Chondrocyte (in vitro differentiated cells): ENCODE measurements at regions not wholly inside any gene's neighbourhood (a gene's known extent, or its start where the extent isn't known, plus 50 kb on each side); places are given as distances from the start of the nearest gene placed in this dataset.

Source experiments
- DNase-seq: peaks from one replicate; pipeline ENCODE4 v3.0.0; 2021; ENCODE audit warnings: mixed read lengths, low spot score
- H3K27ac Mint-ChIP-seq: one replicate; pipeline ENCODE4 v1.8.0; 2021; ENCODE audit warnings: mild to moderate bottlenecking, moderate library complexity, mixed read lengths; ENCODE audit not compliant: unreplicated experiment
- H3K27me3 Mint-ChIP-seq: 2 replicates; pipeline ENCODE4 v1.8.0; 2021; ENCODE audit warnings: low read depth, mixed read lengths
- H3K36me3 Mint-ChIP-seq: 2 replicates; pipeline ENCODE4 v1.8.0; 2021; ENCODE audit warnings: low read depth, mixed read lengths
- H3K4me1 Mint-ChIP-seq: 2 replicates; pipeline ENCODE4 v1.8.0; 2021; ENCODE audit warnings: low read depth, mild to moderate bottlenecking, mixed read lengths
- H3K4me3 Mint-ChIP-seq: one replicate; pipeline ENCODE4 v1.8.0; 2021; ENCODE audit warnings: mild to moderate bottlenecking, moderate library complexity, mixed read lengths; ENCODE audit not compliant: unreplicated experiment
- H3K9me3 Mint-ChIP-seq: 2 replicates; pipeline ENCODE4 v1.8.0; 2021; ENCODE audit warnings: low read depth, mixed read lengths
- TF ChIP-seq, protein P1 (sequence below): fragments of 200-600 bp; sonication (generic); IDR thresholded peaks from 2 replicates; pipeline ENCODE4 v1.5.0; 2021; ENCODE audit warnings: antibody characterized with exemption, mild to moderate bottlenecking, moderate library complexity

DNA sequence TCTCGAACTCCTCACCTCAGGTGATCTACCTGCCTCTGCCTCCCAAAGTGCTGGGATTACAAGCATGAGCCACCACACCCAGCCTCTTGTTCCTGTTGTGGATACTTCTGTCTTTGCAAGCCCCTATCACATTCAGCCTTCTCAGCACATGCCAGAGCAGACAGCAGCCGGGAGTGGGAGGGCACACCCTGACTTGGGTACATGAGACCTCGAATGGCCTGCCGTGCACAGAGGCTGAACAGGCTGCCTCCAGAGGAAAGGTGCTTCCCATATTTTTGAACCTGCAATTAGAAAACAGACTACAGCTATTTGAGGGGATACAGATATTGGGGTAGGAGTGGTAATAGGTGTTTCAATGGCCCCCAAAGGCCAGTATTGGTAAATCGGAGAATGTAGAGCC, 307.3 kb upstream of the DIO3 start:
- Mint-ChIP-seq H3K27me3 (peaks cover 47% of the 10 kb centered on the region), H3K4me1 (no peaks in the 10 kb centered on the region), H3K4me3 (no peak overlapping the region), H3K27ac (no peak overlapping the region), H3K9me3 (no peaks in the 10 kb centered on the region), H3K36me3 (no peaks in the 10 kb centered on the region)
- DNase-seq = no peak
- TF ChIP-seq, protein P1, sequence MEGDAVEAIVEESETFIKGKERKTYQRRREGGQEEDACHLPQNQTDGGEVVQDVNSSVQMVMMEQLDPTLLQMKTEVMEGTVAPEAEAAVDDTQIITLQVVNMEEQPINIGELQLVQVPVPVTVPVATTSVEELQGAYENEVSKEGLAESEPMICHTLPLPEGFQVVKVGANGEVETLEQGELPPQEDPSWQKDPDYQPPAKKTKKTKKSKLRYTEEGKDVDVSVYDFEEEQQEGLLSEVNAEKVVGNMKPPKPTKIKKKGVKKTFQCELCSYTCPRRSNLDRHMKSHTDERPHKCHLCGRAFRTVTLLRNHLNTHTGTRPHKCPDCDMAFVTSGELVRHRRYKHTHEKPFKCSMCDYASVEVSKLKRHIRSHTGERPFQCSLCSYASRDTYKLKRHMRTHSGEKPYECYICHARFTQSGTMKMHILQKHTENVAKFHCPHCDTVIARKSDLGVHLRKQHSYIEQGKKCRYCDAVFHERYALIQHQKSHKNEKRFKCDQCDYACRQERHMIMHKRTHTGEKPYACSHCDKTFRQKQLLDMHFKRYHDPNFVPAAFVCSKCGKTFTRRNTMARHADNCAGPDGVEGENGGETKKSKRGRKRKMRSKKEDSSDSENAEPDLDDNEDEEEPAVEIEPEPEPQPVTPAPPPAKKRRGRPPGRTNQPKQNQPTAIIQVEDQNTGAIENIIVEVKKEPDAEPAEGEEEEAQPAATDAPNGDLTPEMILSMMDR = no peak

DNA sequence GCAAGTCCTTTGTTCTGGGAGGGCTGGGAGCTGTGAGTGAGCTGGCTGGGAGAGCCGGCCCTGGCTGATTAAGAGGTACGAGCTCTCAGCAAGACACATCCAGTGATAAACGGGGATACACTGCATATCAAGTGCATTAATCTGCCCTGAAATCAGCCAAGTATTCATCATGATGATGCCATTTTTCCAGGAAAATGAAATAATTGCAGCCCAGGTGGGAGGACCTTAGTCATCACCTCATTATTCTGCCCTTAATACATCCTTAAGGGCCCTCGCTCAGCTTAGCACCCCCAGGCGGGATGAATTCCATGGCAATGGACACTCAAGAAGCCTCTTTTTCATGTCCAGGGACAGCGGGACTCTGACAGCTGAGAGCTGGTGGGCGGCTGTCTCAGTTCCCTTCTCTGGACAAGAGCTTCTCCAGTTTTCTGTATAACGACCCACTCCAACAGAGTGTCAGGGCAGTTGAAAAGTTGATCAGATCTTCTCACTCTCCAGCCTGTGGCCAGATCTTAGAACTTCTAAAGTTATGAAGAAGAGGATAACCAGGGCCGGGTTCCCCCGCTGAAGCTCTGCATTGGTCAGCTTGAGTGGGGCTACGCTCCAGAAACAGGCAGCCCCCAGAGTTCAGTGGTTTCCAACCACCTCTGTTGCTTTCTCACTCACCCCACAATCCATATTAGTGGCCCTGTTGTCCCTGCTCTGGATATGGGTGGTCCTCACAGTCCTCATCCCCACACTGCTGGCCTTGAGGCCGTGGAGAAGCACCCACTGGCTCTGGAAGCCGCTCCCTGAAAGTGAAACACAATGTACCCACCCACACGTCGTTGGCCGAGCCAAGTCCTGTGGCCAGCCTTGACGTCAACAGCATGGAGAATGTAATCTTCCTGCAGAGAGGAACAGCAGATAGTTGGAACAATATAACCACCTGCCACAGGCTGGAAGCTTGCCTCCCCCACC, 306.2 kb upstream of the DIO3 start:
- no peak for DNase-seq
- Mint-ChIP-seq H3K27me3 (peaks cover 50% of the 10 kb centered on the region), H3K27ac (no peak overlapping the region), H3K9me3 (no peaks in the 10 kb centered on the region), H3K4me1 (no peaks in the 10 kb centered on the region), H3K4me3 (no peak overlapping the region), H3K36me3 (no peaks in the 10 kb centered on the region)
- TF ChIP-seq, protein P1 = no peak

DNA sequence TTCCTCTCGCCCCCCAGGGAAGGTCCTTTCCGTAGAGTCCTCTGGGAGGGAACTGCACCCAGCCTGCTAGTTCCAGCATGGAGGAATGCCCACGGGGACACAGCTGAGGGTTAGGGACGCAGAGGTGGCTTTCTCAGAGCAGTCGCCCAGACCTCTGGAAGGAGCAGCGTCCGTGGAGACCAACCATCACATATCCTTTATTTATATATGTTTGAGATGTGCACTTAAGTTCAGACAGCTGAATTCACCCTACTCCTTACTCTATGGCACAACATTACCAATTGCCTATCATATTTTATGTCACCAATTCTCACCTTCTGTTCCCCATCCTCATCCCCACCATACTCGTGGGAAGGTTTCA, 305.6 kb upstream of the DIO3 start:
- DNase-seq = no peak
- H3K9me3 Mint-ChIP-seq = no peaks in the 10 kb centered on the region
- H3K27me3 Mint-ChIP-seq = peaks cover 55% of the 10 kb centered on the region
- H3K36me3 Mint-ChIP-seq = no peaks in the 10 kb centered on the region
- TF ChIP-seq, protein P1 = no peak
- no peaks in the 10 kb centered on the region for H3K4me1 Mint-ChIP-seq
- no peak overlapping the region for H3K4me3 Mint-ChIP-seq
- H3K27ac Mint-ChIP-seq = no peak overlapping the region

DNA sequence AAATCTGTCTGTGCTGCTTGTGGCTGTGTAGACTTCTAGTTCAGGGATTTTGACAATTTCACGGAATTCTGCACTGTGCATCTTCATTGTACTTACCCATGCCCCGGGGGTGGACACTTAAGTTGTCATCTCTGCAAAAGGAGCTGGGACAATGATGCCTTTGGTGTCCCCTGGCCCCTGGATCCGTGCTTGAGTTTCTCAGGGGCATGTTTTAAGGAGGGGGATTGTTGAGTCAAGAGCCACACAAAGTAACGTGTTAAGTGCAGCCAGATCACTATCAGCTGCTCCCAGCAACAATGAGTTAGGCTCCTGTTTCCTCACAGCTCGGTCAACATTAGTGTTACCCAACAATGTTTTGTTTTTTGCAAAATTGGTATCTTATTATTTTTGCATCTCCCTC, 305.0 kb upstream of the DIO3 start:
- DNase-seq = no peak
- no peaks in the 10 kb centered on the region for H3K36me3 Mint-ChIP-seq
- peaks cover 55% of the 10 kb centered on the region for H3K27me3 Mint-ChIP-seq
- TF ChIP-seq, protein P1 = no peak
- no peaks in the 10 kb centered on the region for H3K9me3 Mint-ChIP-seq
- no peak overlapping the region for H3K4me3 Mint-ChIP-seq
- H3K27ac Mint-ChIP-seq = no peak overlapping the region
- no peaks in the 10 kb centered on the region for H3K4me1 Mint-ChIP-seq

DNA sequence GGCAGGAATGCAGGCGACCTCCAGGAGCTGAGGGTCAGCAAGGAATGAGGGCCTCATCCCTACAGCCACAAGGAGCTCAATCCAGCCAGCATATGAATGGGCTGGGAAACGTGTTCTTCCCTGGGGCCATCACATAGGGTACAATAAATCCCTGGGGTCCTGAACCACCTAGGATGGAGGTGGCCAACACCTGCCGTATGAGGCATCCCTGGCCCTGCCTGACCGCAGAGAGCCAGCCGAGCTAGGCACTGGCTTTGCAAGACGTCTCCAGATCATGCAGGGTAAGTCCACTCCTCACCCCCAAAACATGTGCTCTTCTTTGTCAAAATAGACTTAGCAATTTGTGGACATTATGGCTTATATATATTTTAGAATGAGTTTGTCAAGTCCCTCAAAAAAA, 303.7 kb upstream of the DIO3 start:
- no peak for DNase-seq
- H3K4me1 Mint-ChIP-seq = no peaks in the 10 kb centered on the region
- H3K4me3 Mint-ChIP-seq = no peak overlapping the region
- TF ChIP-seq, protein P1 = no peak
- H3K27ac Mint-ChIP-seq = no peak overlapping the region
- H3K36me3 Mint-ChIP-seq = no peaks in the 10 kb centered on the region
- H3K27me3 Mint-ChIP-seq = peaks cover 55% of the 10 kb centered on the region
- peaks cover 4% of the 10 kb centered on the region for H3K9me3 Mint-ChIP-seq
